CD4-positive, alpha-beta memory T cell (primary cell): ENCODE measurements at regions not wholly inside any gene's neighbourhood (a gene's known extent, or its start where the extent isn't known, plus 50 kb on each side); places are given as distances from the start of the nearest gene placed in this dataset.

ENCODE experiments used
- CTCF ChIA-PET: fragments of 350-600 bp; sonication (Branson Sonifier 250); formaldehyde crosslinking; loops from one replicate; lab custom pipeline; 2021; ENCODE audit warnings: inconsistent platforms; ENCODE audit not compliant: partially characterized antibody; lab: Charles Lee
- POLR2A ChIA-PET: fragments of 350-600 bp; sonication (Branson Sonifier 250); formaldehyde crosslinking; loops from one replicate; lab custom pipeline; 2021; ENCODE audit not compliant: partially characterized antibody; lab: Charles Lee
- DNase-seq, 5 donors: peaks; one replicate each; pipeline versions ENCODE4 v3.0.0 to v3.0.0-alpha.2; 2020 to 2022; ENCODE audit warnings: mixed read lengths in 1 of 5
- H3K27ac ChIP-seq: one replicate; pipeline ENCODE4 v1.7.0; 2013; ENCODE audit warnings: low read depth, low read length
- H3K27me3 ChIP-seq: 2 replicates; pipeline ENCODE4 v1.7.0; 2013; ENCODE audit warnings: mild to moderate bottlenecking, low read length, moderate library complexity; ENCODE audit not compliant: insufficient read depth
- H3K36me3 ChIP-seq: 2 replicates; pipeline ENCODE4 v1.7.0; 2013; ENCODE audit warnings: mild to moderate bottlenecking, low read length, moderate library complexity; ENCODE audit not compliant: insufficient read depth
- H3K4me1 ChIP-seq: 2 replicates; pipeline ENCODE4 v1.7.0; 2013; ENCODE audit warnings: mild to moderate bottlenecking, low read length, moderate library complexity; ENCODE audit not compliant: insufficient read depth
- H3K4me3 ChIP-seq, 2 donors: one replicate each; pipeline ENCODE4 v1.7.0; 2013; ENCODE audit warnings: low read length in 2 of 2, mild to moderate bottlenecking in 1 of 2
- H3K9me3 ChIP-seq, 2 donors: one replicate each; pipeline ENCODE4 v1.7.0; 2013; ENCODE audit warnings: low read length in 2 of 2, control low read depth in 1 of 2; ENCODE audit not compliant: control insufficient read depth in 1 of 2
- H3K27ac Mint-ChIP-seq, 7 donors: one replicate each; pipeline ENCODE4 v1.8.0; 2020 to 2021; ENCODE audit warnings: mixed read lengths in 7 of 7, mild to moderate bottlenecking in 6 of 7, inconsistent platforms in 3 of 7, moderate library complexity in 3 of 7
- H3K27me3 Mint-ChIP-seq, 2 donors: one replicate each; pipeline ENCODE4 v1.8.0; 2020 to 2021; ENCODE audit warnings: mixed read lengths in 2 of 2
- H3K36me3 Mint-ChIP-seq, 2 donors: one replicate each; pipeline ENCODE4 v1.8.0; 2020 to 2021; ENCODE audit warnings: mixed read lengths in 2 of 2, inconsistent platforms in 1 of 2, mild to moderate bottlenecking in 1 of 2
- H3K4me1 Mint-ChIP-seq, 4 donors: one replicate each; pipeline ENCODE4 v1.8.0; 2020 to 2021; ENCODE audit warnings: mixed read lengths in 4 of 4, mild to moderate bottlenecking in 1 of 4
- H3K4me3 Mint-ChIP-seq, 8 donors: one replicate each; pipeline ENCODE4 v1.8.0; 2020 to 2021; ENCODE audit warnings: mixed read lengths in 8 of 8, mild to moderate bottlenecking in 7 of 8, moderate library complexity in 6 of 8, inconsistent platforms in 3 of 8
- H3K9me3 Mint-ChIP-seq, 8 donors: one replicate each; pipeline ENCODE4 v1.8.0; 2020 to 2021; ENCODE audit warnings: mixed read lengths in 8 of 8, mild to moderate bottlenecking in 5 of 8, inconsistent platforms in 3 of 8, moderate library complexity in 1 of 8
- intact Hi-C: fragments of 100-400 bp; cut with micrococcal nuclease; formaldehyde crosslinking; loops from one replicate; pipeline ENCODE4 v1.15.1; 2023

- no peaks in the 10 kb centered on the region for H3K27me3 ChIP-seq
- H3K4me1 Mint-ChIP-seq, result peaks cover 22 to 49% (median 37%) of the 10 kb centered on the region in 4 donors
- intact Hi-C loops, result no loop called here
- peak overlapping the region in 1 of 8 donors; percentile 34 for H3K4me3 Mint-ChIP-seq
- H3K27ac ChIP-seq, result no peak overlapping the region
- peaks cover 76% of the 10 kb centered on the region for H3K4me1 ChIP-seq
- ChIA-PET POLR2A (interaction anchor here (1.1 to 2.0 kb wide), 3 partner anchors 13 to 455 kb away, joined by 6 to 11 read pairs (median 8); partner anchors contain the start of gene SESN3), CTCF (interaction anchor here (1.2 to 1.9 kb wide), 3 partner anchors 14 to 533 kb away, joined by 4 to 6 read pairs (median 6); no protein-coding TSS in a partner anchor)
- no peak overlapping the region for H3K4me3 ChIP-seq
- H3K9me3 ChIP-seq, result no peaks in the 10 kb centered on the region
- H3K36me3 Mint-ChIP-seq, result peaks cover 2 to 3% of the 10 kb centered on the region in 2 donors
- DNase-seq, result no peak
- no peaks in the 10 kb centered on the region for H3K36me3 ChIP-seq
- peak overlapping the region in 3 of 7 donors; percentile 50 to 78 (median 66) for H3K27ac Mint-ChIP-seq
- no peaks in the 10 kb centered on the region for H3K27me3 Mint-ChIP-seq
- H3K9me3 Mint-ChIP-seq, result peaks cover 0 to 2% (median 0%) of the 10 kb centered on the region in 8 donors
These were observed 103.3 kb downstream of the FAM76B start for GRCh38 chr11:95686265-95686664.

- Mint-ChIP-seq H3K9me3 (peaks cover 0 to 2% (median 0%) of the 10 kb centered on the region in 8 donors), H3K27me3 (no peaks in the 10 kb centered on the region), H3K27ac (peak overlapping the region; percentile 24 to 89 (median 77)), H3K4me3 (peak overlapping the region in 2 of 8 donors; percentile 21 to 64), H3K4me1 (peaks cover 28 to 65% (median 51%) of the 10 kb centered on the region in 4 donors), H3K36me3 (peaks cover 2 to 3% of the 10 kb centered on the region in 2 donors)
- POLR2A ChIA-PET, result interaction anchor here (0.6 to 2.0 kb wide), 7 partner anchors 12 to 455 kb away, joined by 3 to 11 read pairs (median 3); no protein-coding TSS in a partner anchor
- Histone ChIP-seq H3K27me3 (no peaks in the 10 kb centered on the region), H3K27ac (no peak overlapping the region), H3K4me3 (no peak overlapping the region), H3K9me3 (no peaks in the 10 kb centered on the region), H3K4me1 (peaks cover 76% of the 10 kb centered on the region), H3K36me3 (no peaks in the 10 kb centered on the region)
- intact Hi-C loops, result no loop called here
- no peak for DNase-seq
- CTCF ChIA-PET, result interaction anchor here (0.7 to 1.9 kb wide), 3 partner anchors 21 to 453 kb away, joined by 3 to 13 read pairs (median 6); no protein-coding TSS in a partner anchor
These were observed 104.9 kb downstream of the FAM76B start for GRCh38 chr11:95684701-95685100.

- Histone ChIP-seq H3K9me3 (no peaks in the 10 kb centered on the region), H3K4me1 (peaks cover 75% of the 10 kb centered on the region), H3K4me3 (no peak overlapping the region), H3K36me3 (no peaks in the 10 kb centered on the region), H3K27me3 (no peaks in the 10 kb centered on the region), H3K27ac (no peak overlapping the region)
- CTCF ChIA-PET, result interaction anchor here (1.6 kb wide), 1 partner anchor 21 kb away, joined by 13 read pairs; no protein-coding TSS in a partner anchor
- Mint-ChIP-seq H3K9me3 (peaks cover 0 to 2% (median 0%) of the 10 kb centered on the region in 8 donors), H3K27me3 (no peaks in the 10 kb centered on the region), H3K27ac (peak overlapping the region in 6 of 7 donors; percentile 7 to 78 (median 71)), H3K4me3 (peak overlapping the region in 4 of 8 donors; percentile 3 to 64 (median 31)), H3K4me1 (peaks cover 29 to 66% (median 55%) of the 10 kb centered on the region in 4 donors), H3K36me3 (peaks cover 2 to 3% of the 10 kb centered on the region in 2 donors)
- POLR2A ChIA-PET, result interaction anchor here (1.2 to 2.0 kb wide), 6 partner anchors 11 to 455 kb away, joined by 3 to 11 read pairs (median 3); no protein-coding TSS in a partner anchor
- no peak for DNase-seq
- intact Hi-C loops, result no loop called here
These were observed 105.4 kb downstream of the FAM76B start for GRCh38 chr11:95684170-95684569.

- H3K36me3 ChIP-seq, result no peaks in the 10 kb centered on the region
- H3K27me3 Mint-ChIP-seq, result no peaks in the 10 kb centered on the region
- H3K4me1 ChIP-seq, result peaks cover 59% of the 10 kb centered on the region
- H3K4me3 ChIP-seq, result no peak overlapping the region
- POLR2A ChIA-PET, result no interaction called here
- DNase-seq, result no peak
- peaks cover 0 to 2% (median 0%) of the 10 kb centered on the region in 8 donors for H3K9me3 Mint-ChIP-seq
- H3K27ac ChIP-seq, result no peak overlapping the region
- peak overlapping the region in 5 of 7 donors; percentile 35 to 76 (median 72) for H3K27ac Mint-ChIP-seq
- H3K4me1 Mint-ChIP-seq, result peaks cover 23 to 71% (median 54%) of the 10 kb centered on the region in 4 donors
- no peaks in the 10 kb centered on the region for H3K27me3 ChIP-seq
- H3K36me3 Mint-ChIP-seq, result peaks cover 0 to 3% of the 10 kb centered on the region in 2 donors
- CTCF ChIA-PET, result no interaction called here
- peak overlapping the region in 1 of 8 donors; percentile 47 for H3K4me3 Mint-ChIP-seq
- intact Hi-C loops, result no loop called here
- H3K9me3 ChIP-seq, result no peaks in the 10 kb centered on the region
These were observed 107.0 kb downstream of the FAM76B start for GRCh38 chr11:95682552-95682951.

- H3K36me3 Mint-ChIP-seq, result peaks cover 0 to 3% of the 10 kb centered on the region in 2 donors
- Histone ChIP-seq H3K27ac (no peak overlapping the region), H3K4me1 (peaks cover 42% of the 10 kb centered on the region), H3K9me3 (no peaks in the 10 kb centered on the region), H3K36me3 (no peaks in the 10 kb centered on the region), H3K4me3 (no peak overlapping the region), H3K27me3 (no peaks in the 10 kb centered on the region)
- CTCF ChIA-PET, result interaction anchor here (2.5 to 2.8 kb wide), 2 partner anchors 16 to 25 kb away, joined by 6 to 20 read pairs; no protein-coding TSS in a partner anchor
- peaks cover 0 to 5% (median 0%) of the 10 kb centered on the region in 8 donors for H3K9me3 Mint-ChIP-seq
- no peaks in the 10 kb centered on the region for H3K27me3 Mint-ChIP-seq
- POLR2A ChIA-PET, result interaction anchor here (0.8 to 2.9 kb wide), 9 partner anchors 8 to 613 kb away, joined by 3 to 10 read pairs (median 4); partner anchors contain the start of genes SESN3 and SRSF8
- H3K4me3 Mint-ChIP-seq, result peak overlapping the region; percentile 7 to 72 (median 64)
- intact Hi-C loops, result no loop called here
- no peak for DNase-seq
- H3K4me1 Mint-ChIP-seq, result peaks cover 17 to 81% (median 51%) of the 10 kb centered on the region in 4 donors
- peak overlapping the region; percentile 17 to 83 (median 68) for H3K27ac Mint-ChIP-seq
These were observed 109.2 kb downstream of the FAM76B start for GRCh38 chr11:95680169-95680929.

- CTCF ChIA-PET, result interaction anchor here (1.4 to 2.8 kb wide), 2 partner anchors 15 to 26 kb away, joined by 3 to 20 read pairs; no protein-coding TSS in a partner anchor
- Mint-ChIP-seq H3K27me3 (no peaks in the 10 kb centered on the region), H3K4me3 (peak overlapping the region in 1 of 8 donors; percentile 45), H3K4me1 (peaks cover 13 to 80% (median 50%) of the 10 kb centered on the region in 4 donors), H3K27ac (no peak overlapping the region), H3K9me3 (peaks cover 0 to 5% (median 0%) of the 10 kb centered on the region in 8 donors), H3K36me3 (peaks cover 0 to 3% of the 10 kb centered on the region in 2 donors)
- POLR2A ChIA-PET, result interaction anchor here (1.4 to 2.9 kb wide), 3 partner anchors 21 to 612 kb away, joined by 3 to 10 read pairs (median 9); partner anchors contain the start of gene SRSF8
- Histone ChIP-seq H3K27me3 (no peaks in the 10 kb centered on the region), H3K27ac (no peak overlapping the region), H3K36me3 (no peaks in the 10 kb centered on the region), H3K4me3 (no peak overlapping the region), H3K4me1 (peaks cover 34% of the 10 kb centered on the region), H3K9me3 (no peaks in the 10 kb centered on the region)
- DNase-seq, result no peak
- intact Hi-C loops, result no loop called here
These were observed 110.6 kb downstream of the FAM76B start for GRCh38 chr11:95678988-95679387.
